Astrocyte (in vitro differentiated cells and primary cell): ENCODE measurements at regions not wholly inside any gene's neighbourhood (a gene's known extent, or its start where the extent isn't known, plus 50 kb on each side); places are given as distances from the start of the nearest gene placed in this dataset.

ENCODE experiments used
- DNase-seq: peaks from one replicate; pipeline ENCODE4 v3.0.0-alpha.2; 2010; ENCODE audit warnings: low read depth
- FAIRE-seq: peaks from 2 replicates; lab custom pipeline; 2011; peaks lifted over from hg19 to GRCh38; lab: Jason Lieb, UNC
- H2AFZ ChIP-seq: 2 replicates; pipeline ENCODE4 v1.6.0; 2012; ENCODE audit warnings: low read depth, low read length, inconsistent platforms
- H3K27ac ChIP-seq: 2 replicates; pipeline ENCODE4 v1.5.1; 2011; ENCODE audit warnings: low read depth, low read length, inconsistent platforms
- H3K27me3 ChIP-seq: 2 replicates; pipeline ENCODE4 v1.6.0; 2011; ENCODE audit warnings: low read length, inconsistent platforms; ENCODE audit not compliant: insufficient read depth
- H3K36me3 ChIP-seq: 2 replicates; pipeline ENCODE4 v1.5.1; 2011; ENCODE audit warnings: low read length, inconsistent platforms; ENCODE audit not compliant: insufficient read depth
- H3K4me1 ChIP-seq: 2 replicates; pipeline ENCODE4 v1.5.1; 2011; ENCODE audit warnings: low read length, inconsistent platforms; ENCODE audit not compliant: insufficient read depth
- H3K4me2 ChIP-seq: 2 replicates; pipeline ENCODE4 v1.6.0; 2012; ENCODE audit warnings: low read length, inconsistent platforms
- H3K4me3 ChIP-seq: 2 replicates; pipeline ENCODE4 v1.5.1; 2011; ENCODE audit warnings: low read depth, mild to moderate bottlenecking, low read length, inconsistent platforms; ENCODE audit not compliant: insufficient read depth
- H3K79me2 ChIP-seq: 2 replicates; pipeline ENCODE4 v1.6.0; 2012; ENCODE audit warnings: mild to moderate bottlenecking, low read length, inconsistent platforms; ENCODE audit not compliant: insufficient read depth
- H3K9ac ChIP-seq: 2 replicates; pipeline ENCODE4 v1.6.0; 2012; ENCODE audit warnings: mild to moderate bottlenecking, low read length, inconsistent platforms
- H3K9me3 ChIP-seq: 2 replicates; pipeline ENCODE4 v1.5.1; 2012; ENCODE audit warnings: low read depth, mild to moderate bottlenecking, low read length, inconsistent platforms; ENCODE audit not compliant: insufficient read depth
- H4K20me1 ChIP-seq: 2 replicates; pipeline ENCODE4 v1.6.0; 2012; ENCODE audit warnings: low read length, inconsistent platforms; ENCODE audit not compliant: insufficient read depth
- H3K27ac Mint-ChIP-seq: one replicate; pipeline ENCODE4 v1.8.0; 2021; ENCODE audit warnings: mild to moderate bottlenecking, mixed read lengths; ENCODE audit not compliant: unreplicated experiment
- H3K27me3 Mint-ChIP-seq: one replicate; pipeline ENCODE4 v1.8.0; 2021; ENCODE audit warnings: low read depth, mixed read lengths; ENCODE audit not compliant: unreplicated experiment
- H3K36me3 Mint-ChIP-seq: one replicate; pipeline ENCODE4 v1.8.0; 2021; ENCODE audit warnings: low read depth, mixed read lengths; ENCODE audit not compliant: unreplicated experiment
- H3K4me1 Mint-ChIP-seq: one replicate; pipeline ENCODE4 v1.8.0; 2021; ENCODE audit warnings: low read depth, mixed read lengths; ENCODE audit not compliant: unreplicated experiment
- H3K4me3 Mint-ChIP-seq: one replicate; pipeline ENCODE4 v1.8.0; 2021; ENCODE audit warnings: mild to moderate bottlenecking, moderate library complexity, mixed read lengths; ENCODE audit not compliant: unreplicated experiment
- H3K9me3 Mint-ChIP-seq: one replicate; pipeline ENCODE4 v1.8.0; 2021; ENCODE audit warnings: mild to moderate bottlenecking, mixed read lengths; ENCODE audit not compliant: unreplicated experiment
- CTCF ChIP-seq: IDR thresholded peaks from 2 replicates; pipeline ENCODE4 v1.5.1; 2011; ENCODE audit warnings: low read depth, mild to moderate bottlenecking, inconsistent platforms, low read length, moderate library complexity; ENCODE audit not compliant: insufficient read depth
- EZH2 ChIP-seq: IDR thresholded peaks from 2 replicates; pipeline ENCODE4 v1.6.1; 2012; ENCODE audit warnings: mild to moderate bottlenecking, low read length, inconsistent platforms; ENCODE audit not compliant: insufficient read depth

GRCh38 chr15:70531576-70531975, 231.8 kb downstream of the UACA start:
- Mint-ChIP-seq H3K27ac (no peak overlapping the region), H3K4me3 (no peak overlapping the region), H3K36me3 (no peaks in the 10 kb centered on the region), H3K9me3 (peaks cover 2% of the 10 kb centered on the region), H3K4me1 (peaks cover 5% of the 10 kb centered on the region), H3K27me3 (peaks cover 75% of the 10 kb centered on the region)
- peaks cover 9% of the 10 kb centered on the region for H3K4me1 ChIP-seq
- no peaks in the 10 kb centered on the region for H3K9me3 ChIP-seq
- H3K4me2 ChIP-seq, result no peak overlapping the region
- H3K9ac ChIP-seq, result no peak overlapping the region
- H3K79me2 ChIP-seq, result no peaks in the 10 kb centered on the region
- H2AFZ ChIP-seq, result no peak overlapping the region
- H3K27ac ChIP-seq, result no peak overlapping the region
- no peaks in the 10 kb centered on the region for H4K20me1 ChIP-seq
- peaks cover 40% of the 10 kb centered on the region for H3K27me3 ChIP-seq
- TF ChIP-seq CTCF (no peak), EZH2 (no peak)
- FAIRE-seq (no peak), DNase-seq (no peak)
- no peaks in the 10 kb centered on the region for H3K36me3 ChIP-seq
- no peak overlapping the region for H3K4me3 ChIP-seq

- DNase-seq (no peak), FAIRE-seq (no peak)
- H3K4me1 ChIP-seq, result peaks cover 15% of the 10 kb centered on the region
- H2AFZ ChIP-seq, result no peak overlapping the region
- no peak overlapping the region for H3K27ac Mint-ChIP-seq
- H3K4me1 Mint-ChIP-seq, result peaks cover 9% of the 10 kb centered on the region
- peaks cover 2% of the 10 kb centered on the region for H3K9me3 Mint-ChIP-seq
- no peaks in the 10 kb centered on the region for H4K20me1 ChIP-seq
- no peaks in the 10 kb centered on the region for H3K36me3 ChIP-seq
- H3K4me3 ChIP-seq, result no peak overlapping the region
- no peaks in the 10 kb centered on the region for H3K9me3 ChIP-seq
- TF ChIP-seq EZH2, result no peak
- H3K27ac ChIP-seq, result no peak overlapping the region
- H3K9ac ChIP-seq, result no peak overlapping the region
- H3K79me2 ChIP-seq, result no peaks in the 10 kb centered on the region
- H3K4me2 ChIP-seq, result no peak overlapping the region
- H3K4me3 Mint-ChIP-seq, result no peak overlapping the region
- peaks cover 74% of the 10 kb centered on the region for H3K27me3 Mint-ChIP-seq
- H3K36me3 Mint-ChIP-seq, result no peaks in the 10 kb centered on the region
- peaks cover 40% of the 10 kb centered on the region for H3K27me3 ChIP-seq
Observed at GRCh38 chr15:70530906-70531305, 232.5 kb downstream of the UACA start.

DNA sequence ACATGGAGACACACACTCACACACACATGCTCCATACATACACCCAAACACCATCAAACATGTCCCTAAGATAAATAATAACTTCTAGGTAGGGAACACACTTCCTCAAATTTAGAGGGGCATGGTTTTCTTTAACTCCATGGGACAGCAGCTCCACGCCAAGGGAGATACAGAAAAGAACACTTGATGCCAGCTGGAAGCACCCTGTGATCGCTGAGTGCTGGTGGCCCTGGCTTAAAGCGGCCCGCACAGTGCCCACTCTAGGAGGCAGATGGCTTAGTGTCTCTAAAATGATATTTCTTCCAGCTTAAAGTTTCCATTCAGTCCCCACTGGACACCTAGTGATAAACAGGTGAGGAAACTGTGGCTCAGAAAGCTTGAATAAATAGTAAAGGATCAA, 232.9 kb downstream of the UACA start:
- H3K4me2 ChIP-seq, result no peak overlapping the region
- peaks cover 38% of the 10 kb centered on the region for H3K27me3 ChIP-seq
- no peak overlapping the region for H3K4me3 ChIP-seq
- FAIRE-seq, result no peak
- H4K20me1 ChIP-seq, result no peaks in the 10 kb centered on the region
- no peak overlapping the region for H3K27ac ChIP-seq
- H3K36me3 Mint-ChIP-seq, result no peaks in the 10 kb centered on the region
- no peaks in the 10 kb centered on the region for H3K36me3 ChIP-seq
- no peak overlapping the region for H3K9ac ChIP-seq
- no peaks in the 10 kb centered on the region for H3K79me2 ChIP-seq
- H3K4me3 Mint-ChIP-seq, result no peak overlapping the region
- H3K27ac Mint-ChIP-seq, result no peak overlapping the region
- peaks cover 70% of the 10 kb centered on the region for H3K27me3 Mint-ChIP-seq
- H3K9me3 Mint-ChIP-seq, result peaks cover 2% of the 10 kb centered on the region
- TF ChIP-seq EZH2, result no peak
- no peak for TF ChIP-seq CTCF
- H3K4me1 ChIP-seq, result peaks cover 18% of the 10 kb centered on the region
- peaks cover 7% of the 10 kb centered on the region for H3K4me1 Mint-ChIP-seq
- no peaks in the 10 kb centered on the region for H3K9me3 ChIP-seq
- no peak overlapping the region for H2AFZ ChIP-seq
- no peak for DNase-seq
